ENCODE measurements at regions not wholly inside any gene's neighbourhood (a gene's known extent, or its start where the extent isn't known, plus 50 kb on each side); places are given as distances from the start of the nearest gene placed in this dataset.

DNA sequence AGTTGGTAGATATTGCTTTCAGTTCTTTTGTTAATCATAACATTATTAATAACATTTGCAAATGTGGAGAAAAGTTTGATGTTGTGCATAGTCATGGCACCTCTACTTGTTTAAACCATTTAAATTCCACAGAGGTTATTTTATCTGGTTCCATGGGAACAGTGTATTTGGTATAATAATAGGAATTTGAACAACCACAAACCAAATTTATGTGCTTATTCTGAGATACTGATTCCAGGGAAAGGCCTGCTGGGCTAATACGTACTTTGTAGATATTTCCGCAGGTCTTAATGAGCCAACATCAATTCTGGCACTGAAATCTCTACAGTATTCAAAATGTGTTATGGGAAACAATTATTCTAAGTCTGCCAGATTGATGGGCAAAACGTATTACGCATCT lies 319.0 kb downstream of the DKK2 start:
- TF ChIP-seq, protein P1, sequence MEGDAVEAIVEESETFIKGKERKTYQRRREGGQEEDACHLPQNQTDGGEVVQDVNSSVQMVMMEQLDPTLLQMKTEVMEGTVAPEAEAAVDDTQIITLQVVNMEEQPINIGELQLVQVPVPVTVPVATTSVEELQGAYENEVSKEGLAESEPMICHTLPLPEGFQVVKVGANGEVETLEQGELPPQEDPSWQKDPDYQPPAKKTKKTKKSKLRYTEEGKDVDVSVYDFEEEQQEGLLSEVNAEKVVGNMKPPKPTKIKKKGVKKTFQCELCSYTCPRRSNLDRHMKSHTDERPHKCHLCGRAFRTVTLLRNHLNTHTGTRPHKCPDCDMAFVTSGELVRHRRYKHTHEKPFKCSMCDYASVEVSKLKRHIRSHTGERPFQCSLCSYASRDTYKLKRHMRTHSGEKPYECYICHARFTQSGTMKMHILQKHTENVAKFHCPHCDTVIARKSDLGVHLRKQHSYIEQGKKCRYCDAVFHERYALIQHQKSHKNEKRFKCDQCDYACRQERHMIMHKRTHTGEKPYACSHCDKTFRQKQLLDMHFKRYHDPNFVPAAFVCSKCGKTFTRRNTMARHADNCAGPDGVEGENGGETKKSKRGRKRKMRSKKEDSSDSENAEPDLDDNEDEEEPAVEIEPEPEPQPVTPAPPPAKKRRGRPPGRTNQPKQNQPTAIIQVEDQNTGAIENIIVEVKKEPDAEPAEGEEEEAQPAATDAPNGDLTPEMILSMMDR (IDR thresholded peaks at IDR 0.05), result no peak
- no peak for TF ChIP-seq POLR2A (IDR thresholded peaks at IDR 0.05)
- TF ChIP-seq EP300 (IDR thresholded peaks at IDR 0.05), result no peak
- TF ChIP-seq POLR2AphosphoS5 (IDR thresholded peaks at IDR 0.05), result no peak

Measured in suprapubic skin (tissue), 4 donors.